H1 (cell line): ENCODE measurements at regions not wholly inside any gene's neighbourhood (a gene's known extent, or its start where the extent isn't known, plus 50 kb on each side); places are given as distances from the start of the nearest gene placed in this dataset.

Experiments used
- CTCF ChIA-PET: fragments of 300-600 bp; sonication (Branson Sonifier 250); formaldehyde crosslinking; loops from one replicate; lab custom pipeline; 2021; ENCODE audit not compliant: partially characterized antibody; lab: Charles Lee
- POLR2A ChIA-PET: fragments of 300-600 bp; sonication (Branson Sonifier 250); formaldehyde crosslinking; loops from one replicate; lab custom pipeline; 2021; ENCODE audit warnings: inconsistent platforms; ENCODE audit not compliant: partially characterized antibody; lab: Charles Lee
- DNase-seq, 2 experiments: peaks; one replicate each; pipeline versions ENCODE4 v3.0.0 to v3.0.0-alpha.2; 2010 to 2022; ENCODE audit warnings: low spot score in 2 of 2, low read depth in 1 of 2, mixed read lengths in 1 of 2
- FAIRE-seq: peaks from 2 replicates; lab custom pipeline; 2011; peaks lifted over from hg19 to GRCh38; lab: Jason Lieb, UNC
- H2AFZ ChIP-seq: 2 replicates; pipeline ENCODE4 v1.8.1; 2012; ENCODE audit warnings: low read length, inconsistent platforms
- H2AK5ac ChIP-seq: 2 replicates; pipeline ENCODE4 v1.6.1; 2013; ENCODE audit warnings: low read depth, low read length
- H2BK120ac ChIP-seq: replicated peaks from 2 replicates; pipeline ENCODE3; 2013; ENCODE audit warnings: low read depth, low read length, inconsistent platforms
- H2BK12ac ChIP-seq: 2 replicates; pipeline ENCODE4 v1.6.1; 2013; ENCODE audit warnings: low read depth, low read length
- H2BK15ac ChIP-seq: 2 replicates; pipeline ENCODE4 v1.6.1; 2013; ENCODE audit warnings: low read length
- H2BK20ac ChIP-seq: 2 replicates; pipeline ENCODE4 v1.6.1; 2013; ENCODE audit warnings: low read length
- H2BK5ac ChIP-seq: 2 replicates; pipeline ENCODE4 v1.6.1; 2013; ENCODE audit warnings: low read depth, low read length
- H3K14ac ChIP-seq: 2 replicates; pipeline ENCODE4 v1.6.1; 2013; ENCODE audit warnings: inconsistent platforms; ENCODE audit not compliant: insufficient read length
- H3K18ac ChIP-seq: 2 replicates; pipeline ENCODE4 v1.6.1; 2013; ENCODE audit warnings: low read length; ENCODE audit errors: extremely low read depth
- H3K23ac ChIP-seq: 2 replicates; pipeline ENCODE4 v1.6.1; 2013; ENCODE audit warnings: inconsistent platforms; ENCODE audit not compliant: insufficient read length
- H3K23me2 ChIP-seq: 2 replicates; pipeline ENCODE4 v1.6.1; 2013; ENCODE audit warnings: low read depth, low read length
- H3K27ac ChIP-seq: 2 replicates; pipeline ENCODE4 v1.6.1; 2011; ENCODE audit warnings: low read depth, low read length, inconsistent platforms
- H3K27me3 ChIP-seq, 4 experiments: replicated peaks in 1 of 4; 1 replicate in 1 of 4; 2 replicates in 3 of 4; pipeline versions ENCODE4 v1.6.1 to v1.8.1; 2011 to 2013; ENCODE audit warnings: low read length in 3 of 4, mild to moderate bottlenecking in 3 of 4, inconsistent platforms in 2 of 4, mixed read lengths in 2 of 4, moderate library complexity in 1 of 4; ENCODE audit not compliant: control insufficient read depth in 3 of 4, insufficient read depth in 3 of 4; ENCODE audit errors: extremely low read depth in 1 of 4
- H3K36me3 ChIP-seq, 4 experiments: 2 replicates each; pipeline versions ENCODE4 v1.6.1 to v1.8.1; 2011 to 2013; ENCODE audit warnings: mild to moderate bottlenecking in 4 of 4, low read length in 3 of 4, moderate library complexity in 2 of 4, control low read depth in 1 of 4, inconsistent platforms in 1 of 4; ENCODE audit not compliant: insufficient read depth in 4 of 4, control insufficient read depth in 2 of 4
- H3K4ac ChIP-seq: replicated peaks from 2 replicates; pipeline ENCODE3; 2013; ENCODE audit warnings: low read length, low read depth, mixed read lengths, inconsistent platforms; ENCODE audit not compliant: insufficient read length
- H3K4me1 ChIP-seq, 4 experiments: replicated peaks in 1 of 4; 1 replicate in 1 of 4; 2 replicates in 3 of 4; pipeline versions ENCODE4 v1.6.1 to v1.8.1; 2011 to 2013; ENCODE audit warnings: low read length in 3 of 4, inconsistent platforms in 2 of 4, mixed read lengths in 1 of 4; ENCODE audit not compliant: insufficient read depth in 4 of 4, control insufficient read depth in 3 of 4
- H3K4me2 ChIP-seq, 2 experiments: 2 replicates each; pipeline versions ENCODE4 v1.6.1 to v1.8.1; 2011 to 2013; ENCODE audit warnings: low read depth in 2 of 2, low read length in 2 of 2, control low read depth in 1 of 2, inconsistent platforms in 1 of 2, mild to moderate bottlenecking in 1 of 2; ENCODE audit not compliant: insufficient read depth in 1 of 2
- H3K4me3 ChIP-seq, 4 experiments: fragments of 200-600, 300-600 bp in 1 of 4; sonication (generic), shearing (Covaris generic), sonication (Bioruptor Twin) in 1 of 4; 2 replicates each; pipeline versions ENCODE4 v1.5.1 to v1.8.1; 2011 to 2016; ENCODE audit warnings: low read length in 4 of 4, low read depth in 3 of 4, control low read depth in 2 of 4, inconsistent platforms in 2 of 4, mild to moderate bottlenecking in 2 of 4, mixed read lengths in 1 of 4, moderate library complexity in 1 of 4; ENCODE audit not compliant: insufficient read depth in 2 of 4; ENCODE audit errors: extremely low read depth in 1 of 4
- H3K56ac ChIP-seq: replicated peaks from 2 replicates; pipeline ENCODE3; 2013; ENCODE audit warnings: low read depth, mild to moderate bottlenecking, mixed read lengths, low read length, inconsistent platforms; ENCODE audit not compliant: insufficient read length
- H3K79me1 ChIP-seq: 2 replicates; pipeline ENCODE4 v1.6.1; 2013; ENCODE audit warnings: low read depth, low read length, control low read depth
- H3K79me2 ChIP-seq, 2 experiments: 2 replicates each; pipeline versions ENCODE4 v1.6.1 to v1.8.1; 2012 to 2013; ENCODE audit warnings: low read length in 2 of 2, mild to moderate bottlenecking in 2 of 2, inconsistent platforms in 1 of 2; ENCODE audit not compliant: insufficient read depth in 2 of 2, control insufficient read depth in 1 of 2
- H3K9ac ChIP-seq, 4 experiments: replicated peaks in 1 of 4; 1 replicate in 1 of 4; 2 replicates in 3 of 4; pipeline versions ENCODE4 v1.6.1 to v1.8.1; 2011 to 2013; ENCODE audit warnings: low read depth in 3 of 4, low read length in 3 of 4, control low read depth in 2 of 4, mild to moderate bottlenecking in 2 of 4, moderate library complexity in 2 of 4, inconsistent platforms in 1 of 4; ENCODE audit errors: extremely low read depth in 1 of 4
- H3K9me3 ChIP-seq, 2 experiments: 2 replicates each; pipeline versions ENCODE4 v1.6.1 to v1.8.1; 2012 to 2013; ENCODE audit warnings: mild to moderate bottlenecking in 2 of 2, moderate library complexity in 2 of 2, control low read depth in 1 of 2, inconsistent platforms in 1 of 2, low read depth in 1 of 2, low read length in 1 of 2, mixed read lengths in 1 of 2; ENCODE audit not compliant: insufficient read depth in 2 of 2
- H4K20me1 ChIP-seq, 2 experiments: replicated peaks in 1 of 2; 2 replicates each; pipeline versions ENCODE3 to v1.8.1; 2011 to 2013; ENCODE audit warnings: inconsistent platforms in 2 of 2, low read length in 2 of 2, mild to moderate bottlenecking in 1 of 2; ENCODE audit not compliant: insufficient read depth in 2 of 2, control insufficient read depth in 1 of 2
- H4K5ac ChIP-seq: 2 replicates; pipeline ENCODE4 v1.6.1; 2013; ENCODE audit warnings: low read length, low read depth, mixed read lengths, inconsistent platforms; ENCODE audit not compliant: insufficient read length
- H4K8ac ChIP-seq: 2 replicates; pipeline ENCODE4 v1.8.0; 2013; ENCODE audit warnings: mild to moderate bottlenecking, moderate library complexity, low read length, inconsistent platforms; ENCODE audit not compliant: insufficient read depth; ENCODE audit errors: extremely low read depth
- H4K91ac ChIP-seq: replicated peaks from 2 replicates; pipeline ENCODE3; 2013; ENCODE audit warnings: low read length, mixed read lengths, inconsistent platforms; ENCODE audit not compliant: insufficient read length
- ASH2L ChIP-seq: fragments of 200-600, 300-600 bp; sonication (generic); IDR thresholded peaks from one replicate; pipeline ENCODE4 v1.7.1; 2017; ENCODE audit warnings: low read length
- CHD1 ChIP-seq: IDR thresholded peaks from 2 replicates; pipeline ENCODE4 v1.6.1; 2012; ENCODE audit warnings: low read depth, low read length, improper control_type of control experiment
- NANOG ChIP-seq: IDR thresholded peaks from 2 replicates; pipeline ENCODE4 v1.6.1; 2011; ENCODE audit warnings: low read length, low read depth, mild to moderate bottlenecking, inconsistent platforms; ENCODE audit not compliant: insufficient read depth, poor library complexity, severe bottlenecking
- SAP30 ChIP-seq: fragments of 300-600 bp; sonication (generic); IDR thresholded peaks from 2 replicates; pipeline ENCODE4 v1.7.1; 2012; ENCODE audit warnings: low read length, moderate library complexity, mild to moderate bottlenecking, inconsistent platforms; ENCODE audit not compliant: insufficient read depth, insufficient replicate concordance
- WGBS, 2 experiments: shearing (Covaris generic) in 1 of 2; methylation state at CpG; one replicate each; pipeline versions ENCODE4 v1.1.6 to v1.1.7; 2013 to 2015; ENCODE audit warnings: low lambda C conversion rate in 2 of 2, mixed read lengths in 2 of 2, inconsistent platforms in 1 of 2, low coverage in 1 of 2, missing lambda C conversion rate in 1 of 2; ENCODE audit not compliant: insufficient replicate concordance in 2 of 2, insufficient coverage in 1 of 2, insufficient read length in 1 of 2; ENCODE audit errors: extremely low coverage in 1 of 2, missing lambda C conversion rate in 1 of 2; 5-methylcytosine and 5-hydroxymethylcytosine counted together

GRCh38 chr1:217036757-217037156 lies 313.5 kb upstream of the ESRRG start:
- Histone ChIP-seq H4K20me1 (no peaks in the 10 kb centered on the region), H3K4me3 (no peak overlapping the region), H3K9me3 (peaks cover 19 to 28% of the 10 kb centered on the region in 2 experiments), H3K23ac (no peak overlapping the region), H3K18ac (no peak overlapping the region), H2BK120ac (no peak overlapping the region), H3K4me2 (no peak overlapping the region), H4K8ac (no peak overlapping the region), H3K27ac (no peak overlapping the region), H3K27me3 (no peaks in the 10 kb centered on the region), H2AK5ac (no peak overlapping the region), H3K14ac (no peak overlapping the region), H3K56ac (no peak overlapping the region), H3K4ac (no peak overlapping the region), H3K79me1 (no peaks in the 10 kb centered on the region), H3K79me2 (no peaks in the 10 kb centered on the region), H4K91ac (no peak overlapping the region), H2BK20ac (no peak overlapping the region), H2BK12ac (no peak overlapping the region), H2BK5ac (no peak overlapping the region), H3K36me3 (peaks cover 0 to 3% (median 0%) of the 10 kb centered on the region in 4 experiments; a peak in 1 of 8 replicates), H3K23me2 (no peaks in the 10 kb centered on the region), H2BK15ac (no peak overlapping the region), H2AFZ (no peak overlapping the region), H3K4me1 (no peaks in the 10 kb centered on the region), H3K9ac (no peak overlapping the region), H4K5ac (no peak overlapping the region)
- no peak for TF ChIP-seq ASH2L
- no peak for TF ChIP-seq CHD1
- TF ChIP-seq SAP30: no peak
- no peak for TF ChIP-seq NANOG
- WGBS, 2 experiments: 84% methylated on average over 3 of the region's 3 CpGs; no CpG with 5 or more reads in 1 of the 2 experiments
- ChIA-PET POLR2A (no interaction called here), CTCF (interaction anchor here (2.6 kb wide), 1 partner anchor 12 kb away, joined by 7 read pairs; no protein-coding TSS in a partner anchor)
- FAIRE-seq: no peak
- DNase-seq: no peak
